Ishikawa (cell line): ENCODE measurements at regions not wholly inside any gene's neighbourhood (a gene's known extent, or its start where the extent isn't known, plus 50 kb on each side); places are given as distances from the start of the nearest gene placed in this dataset.

Experiments used
- CEBPB ChIP-seq: IDR thresholded peaks from 2 replicates; pipeline ENCODE4 v1.6.1; 2012
- EP300 ChIP-seq: IDR thresholded peaks from 2 replicates; pipeline ENCODE4 v1.6.1; 2012; ENCODE audit warnings: borderline replicate concordance
- FOXM1 ChIP-seq: IDR thresholded peaks from 2 replicates; pipeline ENCODE4 v1.6.1; 2012; ENCODE audit warnings: low read depth, borderline replicate concordance
- NFIC ChIP-seq: IDR thresholded peaks from 2 replicates; pipeline ENCODE4 v1.6.1; 2012

DNA sequence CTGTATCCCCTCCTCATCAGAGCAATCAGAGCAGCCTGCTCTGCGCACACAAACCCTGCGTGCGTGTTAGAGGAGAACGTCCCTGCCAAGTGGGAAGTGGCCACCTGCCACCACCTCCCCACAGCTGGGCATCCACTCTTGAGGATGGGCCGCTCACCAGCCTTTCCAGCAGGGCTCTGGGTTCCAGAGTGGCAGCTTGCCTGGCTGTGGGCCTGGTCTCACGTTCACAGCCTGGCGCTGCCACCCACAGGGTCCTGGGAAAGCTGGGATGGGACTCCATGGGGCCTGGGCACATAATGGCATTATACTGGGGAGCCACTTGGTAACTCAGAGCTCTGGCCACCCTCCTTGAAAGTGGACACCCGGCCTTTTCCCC lies 151.1 kb upstream of the PPP2R2D start:
- TF ChIP-seq CEBPB (no peak), NFIC (no peak), EP300 (no peak), FOXM1 (no peak)
